Small intestine (tissue), 7 donors: ENCODE measurements at regions not wholly inside any gene's neighbourhood (a gene's known extent, or its start where the extent isn't known, plus 50 kb on each side); places are given as distances from the start of the nearest gene placed in this dataset.

ENCODE experiments used
- DNase-seq, 2 donors: peaks; one replicate each; pipeline versions ENCODE4 v3.0.0 to v3.0.0-alpha.2; 2013
- FAIRE-seq: peaks from 2 replicates; lab custom pipeline; 2012; peaks lifted over from hg19 to GRCh38; lab: Jason Lieb, UNC
- H3K27ac ChIP-seq, 3 donors: one replicate each; pipeline ENCODE4 v1.5.1; 2013; ENCODE audit warnings: low read length in 2 of 3, mild to moderate bottlenecking in 2 of 3, control low read depth in 1 of 3, inconsistent platforms in 1 of 3, low read depth in 1 of 3, moderate library complexity in 1 of 3
- H3K27me3 ChIP-seq, 3 donors: one replicate each; pipeline ENCODE4 v1.6.1; 2013; ENCODE audit warnings: low read length in 3 of 3, inconsistent platforms in 1 of 3; ENCODE audit not compliant: control insufficient read depth in 3 of 3, insufficient read depth in 3 of 3
- H3K36me3 ChIP-seq, 3 donors: one replicate each; pipeline ENCODE4 v1.6.1; 2013; ENCODE audit warnings: low read length in 3 of 3, inconsistent platforms in 1 of 3, low read depth in 1 of 3, mild to moderate bottlenecking in 1 of 3, moderate library complexity in 1 of 3; ENCODE audit not compliant: control insufficient read depth in 3 of 3, insufficient read depth in 2 of 3
- H3K4me1 ChIP-seq, 3 donors: one replicate each; pipeline ENCODE4 v1.6.1; 2013; ENCODE audit warnings: low read length in 2 of 3, inconsistent platforms in 1 of 3, low read depth in 1 of 3, mild to moderate bottlenecking in 1 of 3, moderate library complexity in 1 of 3; ENCODE audit not compliant: control insufficient read depth in 3 of 3, insufficient read depth in 2 of 3
- H3K4me3 ChIP-seq, 3 donors: one replicate each; pipeline ENCODE4 v1.5.1; 2013; ENCODE audit warnings: low read length in 3 of 3, control low read depth in 1 of 3, inconsistent platforms in 1 of 3, low read depth in 1 of 3, mild to moderate bottlenecking in 1 of 3, moderate library complexity in 1 of 3
- H3K9me3 ChIP-seq, 2 donors: one replicate each; pipeline ENCODE4 v1.6.1; 2013; ENCODE audit warnings: low read depth in 1 of 2, low read length in 1 of 2; ENCODE audit not compliant: control insufficient read depth in 2 of 2, insufficient read depth in 1 of 2
- WGBS, 3 donors: extraction: QIAGEN DNeasy Blood & Tissue Kit; methylation state at CpG; one replicate each; pipeline ENCODE4 v1.1.7; 2013; 5-methylcytosine and 5-hydroxymethylcytosine counted together
- donor health status: healthy with polysubstance abuse.
- donor health status: control.
- donor health status: control.
- donor health status: Bipolar disorder and iron deficiency.
- donor health status: healthy.

DNA sequence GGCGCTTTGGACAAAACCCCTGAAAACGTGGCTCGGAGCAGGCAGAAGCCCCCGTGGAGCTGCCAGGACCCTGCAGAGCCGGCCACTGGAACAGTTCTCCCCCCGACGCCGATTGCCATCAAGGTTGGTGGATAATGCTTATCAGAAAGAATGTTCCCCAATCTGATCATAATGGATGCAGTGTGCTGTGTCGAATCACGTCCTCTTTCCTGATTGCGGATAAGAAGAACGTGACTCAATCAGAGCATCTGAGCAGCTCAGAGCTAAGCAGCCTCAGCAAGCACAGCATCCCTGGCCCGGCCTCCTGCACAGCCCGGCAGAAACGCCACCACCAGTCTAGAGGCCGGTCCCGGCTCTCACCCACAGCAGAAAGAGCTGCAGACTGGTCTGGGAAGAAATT lies 488.0 kb downstream of the EIPR1 start:
- WGBS, 3 donors = 84 to 90% (median 89%) methylated on average over 17 of the region's 17 CpGs
- Histone ChIP-seq H3K27me3 (no peaks in the 10 kb centered on the region), H3K4me3 (no peak overlapping the region), H3K27ac (no peak overlapping the region), H3K4me1 (no peaks in the 10 kb centered on the region), H3K36me3 (no peaks in the 10 kb centered on the region), H3K9me3 (no peaks in the 10 kb centered on the region)
- FAIRE-seq = no peak
- no peak for DNase-seq

DNA sequence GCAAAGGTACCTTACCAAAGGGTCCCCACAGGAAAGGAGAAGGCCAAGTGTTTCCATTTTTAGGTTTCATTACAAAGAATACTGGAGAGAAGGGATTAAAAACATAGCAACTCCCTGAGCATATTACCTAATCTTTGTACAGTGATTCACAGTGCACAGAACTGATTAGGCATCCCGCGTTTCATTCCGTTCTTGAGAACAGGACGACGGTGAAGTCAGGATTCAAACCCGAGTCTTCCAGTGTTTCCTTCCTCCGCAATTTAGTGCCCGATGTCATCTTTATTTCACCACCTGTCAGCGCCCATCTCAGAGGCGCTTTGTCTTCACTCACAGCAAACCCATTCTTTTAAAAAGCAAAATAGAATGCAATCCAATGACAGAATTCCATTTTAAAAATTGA lies 488.5 kb downstream of the EIPR1 start:
- FAIRE-seq = no peak
- Histone ChIP-seq H3K4me3 (no peak overlapping the region), H3K4me1 (no peaks in the 10 kb centered on the region), H3K9me3 (no peaks in the 10 kb centered on the region), H3K27me3 (no peaks in the 10 kb centered on the region), H3K27ac (no peak overlapping the region), H3K36me3 (no peaks in the 10 kb centered on the region)
- no peak for DNase-seq
- WGBS, 3 donors = 88 to 89% (median 88%) methylated on average over 10 of the region's 10 CpGs

DNA sequence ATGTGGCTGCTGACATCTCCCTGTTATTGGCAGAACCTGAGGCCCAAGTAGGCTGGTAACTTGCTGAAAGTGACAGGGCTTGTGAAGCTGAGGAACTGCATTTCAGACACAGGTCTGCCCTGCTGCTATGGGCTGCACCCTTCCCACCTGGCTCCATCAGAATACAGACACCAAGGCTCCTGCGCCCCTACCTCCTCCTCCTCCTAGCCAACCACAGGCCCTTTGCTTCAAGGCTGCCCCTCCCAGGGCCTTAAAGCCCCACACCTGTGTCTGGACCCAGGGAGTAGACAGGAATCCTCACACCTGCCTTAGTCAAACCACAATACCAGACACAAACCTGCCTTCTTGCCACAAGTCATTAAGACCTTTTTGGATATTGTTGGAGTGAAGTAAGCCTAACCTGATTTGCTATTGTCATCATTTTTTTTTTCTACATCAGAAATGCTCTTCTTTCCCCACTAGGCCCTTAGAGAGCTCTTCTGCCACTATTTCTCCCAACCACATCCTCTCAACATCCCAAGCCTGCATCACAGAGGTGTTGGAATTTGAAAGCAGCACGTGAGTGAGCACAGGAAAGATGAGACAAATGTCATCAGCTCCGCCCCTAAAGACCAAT lies 489.7 kb downstream of the EIPR1 start:
- WGBS, 3 donors = 76 to 80% (median 77%) methylated on average over 3 of the region's 3 CpGs
- no peaks in the 10 kb centered on the region for H3K27me3 ChIP-seq
- DNase-seq = no peak
- no peak for FAIRE-seq
- no peaks in the 10 kb centered on the region for H3K4me1 ChIP-seq
- no peak overlapping the region for H3K27ac ChIP-seq
- no peak overlapping the region for H3K4me3 ChIP-seq
- H3K36me3 ChIP-seq = no peaks in the 10 kb centered on the region
- H3K9me3 ChIP-seq = peaks cover 0 to 3% of the 10 kb centered on the region in 2 donors

DNA sequence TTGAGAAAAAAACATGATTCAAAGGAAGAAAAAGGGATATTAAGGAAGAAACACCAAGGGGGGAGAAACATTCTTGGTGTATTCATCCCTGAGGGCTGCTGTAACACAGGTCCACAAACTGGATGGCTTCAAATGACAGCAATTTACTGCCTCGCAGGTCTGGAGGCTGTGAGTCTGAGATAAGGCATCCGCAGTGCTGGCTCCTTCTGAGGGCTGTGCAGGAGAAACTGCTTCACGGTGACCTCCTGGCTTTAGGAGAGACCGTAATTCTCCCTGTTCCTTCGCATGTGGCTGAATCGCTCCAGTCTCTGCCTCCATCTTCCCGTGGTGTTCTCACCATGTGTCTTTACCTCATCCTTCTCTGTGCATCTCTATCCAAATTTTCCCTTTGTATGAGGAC lies 490.7 kb downstream of the EIPR1 start:
- 53 to 73% (median 67%) methylated on average over 7 of the region's 7 CpGs for WGBS, 3 donors

DNA sequence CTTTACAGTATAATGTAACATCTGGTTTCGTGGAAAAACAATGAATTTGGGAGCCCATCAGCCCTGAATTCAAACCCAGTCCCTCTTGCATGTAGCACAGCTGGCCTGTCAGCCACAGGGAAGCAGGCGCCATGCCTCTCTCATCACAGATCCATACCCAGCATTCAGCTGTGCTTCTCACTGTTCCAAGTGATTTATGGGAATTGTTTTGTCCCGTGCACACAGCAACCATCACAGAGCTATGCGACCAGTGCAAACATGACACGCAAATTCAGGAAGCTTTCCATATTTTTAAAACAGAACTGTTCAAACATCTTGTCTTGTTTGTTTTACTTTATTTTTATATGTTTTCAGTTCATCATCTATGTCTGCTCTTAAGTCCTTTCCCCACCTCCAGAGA lies 496.1 kb downstream of the EIPR1 start:
- H3K9me3 ChIP-seq = peaks cover 0 to 13% of the 10 kb centered on the region in 2 donors
- WGBS, 3 donors = 59 to 86% (median 78%) methylated on average over 5 of the region's 5 CpGs
- no peak for FAIRE-seq
- no peak overlapping the region for H3K27ac ChIP-seq
- no peaks in the 10 kb centered on the region for H3K4me1 ChIP-seq
- H3K4me3 ChIP-seq = no peak overlapping the region
- DNase-seq = no peak
- no peaks in the 10 kb centered on the region for H3K27me3 ChIP-seq
- no peaks in the 10 kb centered on the region for H3K36me3 ChIP-seq

More for the DNA sequence above, 490.7 kb downstream of the EIPR1 start:
- Histone ChIP-seq H3K4me3 (no peak overlapping the region), H3K27ac (no peak overlapping the region), H3K27me3 (no peaks in the 10 kb centered on the region), H3K4me1 (no peaks in the 10 kb centered on the region), H3K9me3 (peaks cover 0 to 6% of the 10 kb centered on the region in 2 donors), H3K36me3 (no peaks in the 10 kb centered on the region)
- DNase-seq = no peak
- FAIRE-seq = no peak

DNA sequence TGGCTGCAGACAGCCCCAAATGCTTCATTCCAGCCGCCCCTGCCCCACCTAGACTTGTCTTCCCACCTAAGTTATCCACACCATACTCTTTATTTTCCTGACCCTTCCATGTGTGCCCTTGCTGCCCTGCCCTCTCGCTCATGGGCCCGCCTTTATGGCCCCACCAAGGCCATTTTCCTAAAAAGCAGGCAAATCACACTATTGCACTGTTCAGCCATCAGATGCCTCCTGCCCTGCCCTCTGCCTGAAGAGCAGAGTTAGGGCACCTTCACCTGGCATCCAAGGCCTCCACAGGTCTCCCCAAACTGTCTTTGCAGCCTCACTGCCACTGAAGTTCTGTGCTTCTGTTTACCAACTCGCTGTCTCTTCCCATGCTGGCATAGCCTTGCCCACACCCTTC lies 496.7 kb downstream of the EIPR1 start:
- no peaks in the 10 kb centered on the region for H3K27me3 ChIP-seq
- FAIRE-seq = no peak
- H3K27ac ChIP-seq = no peak overlapping the region
- H3K9me3 ChIP-seq = peaks cover 0 to 13% of the 10 kb centered on the region in 2 donors
- H3K36me3 ChIP-seq = no peaks in the 10 kb centered on the region
- DNase-seq = no peak
- no peak overlapping the region for H3K4me3 ChIP-seq
- 79 to 93% (median 84%) methylated on average over 4 of the region's 4 CpGs for WGBS, 3 donors
- H3K4me1 ChIP-seq = no peaks in the 10 kb centered on the region

DNA sequence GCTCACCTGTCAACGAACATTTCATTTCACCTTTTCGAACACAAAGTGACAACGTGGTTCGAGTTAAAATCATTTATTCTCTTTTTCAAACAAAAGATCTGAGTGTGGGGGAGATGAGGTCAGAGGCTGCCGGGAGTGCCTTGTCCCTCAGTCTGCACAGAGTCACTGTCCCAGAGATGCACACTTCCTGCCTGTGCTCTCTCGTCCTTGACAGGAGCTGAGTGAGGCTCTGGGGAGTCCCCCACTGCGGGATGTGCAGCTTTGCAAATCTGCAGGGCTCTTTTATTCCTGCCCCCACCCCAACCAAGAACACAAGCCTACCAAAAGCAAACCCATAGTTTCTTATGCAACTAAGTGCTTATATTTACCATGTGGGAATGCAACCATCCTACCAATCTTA lies 497.8 kb downstream of the EIPR1 start:
- WGBS, 3 donors = 48 to 74% (median 74%) methylated on average over 7 of the region's 7 CpGs
- FAIRE-seq = no peak
- no peaks in the 10 kb centered on the region for H3K4me1 ChIP-seq

DNA sequence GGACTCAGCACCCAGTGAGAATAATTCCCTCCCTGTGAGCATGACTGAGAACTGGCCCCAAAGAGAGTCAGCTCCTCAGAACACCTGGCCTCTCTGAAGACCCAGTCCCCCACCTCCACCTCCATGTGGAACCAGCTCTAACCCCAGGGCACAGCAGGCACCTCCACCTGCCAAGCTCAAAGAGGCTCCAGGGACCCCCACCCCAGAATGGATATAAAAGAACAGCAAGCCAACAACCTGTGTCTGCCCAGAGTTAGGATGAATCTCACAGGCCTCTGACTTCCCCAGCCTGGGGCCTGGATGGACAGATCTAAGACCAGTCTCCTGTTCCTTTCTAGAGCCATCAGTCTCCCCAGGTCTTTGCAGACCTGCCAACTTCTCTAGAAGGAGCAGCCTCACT lies 498.5 kb downstream of the EIPR1 start:
- Histone ChIP-seq H3K4me3 (no peak overlapping the region), H3K27me3 (no peaks in the 10 kb centered on the region), H3K36me3 (no peaks in the 10 kb centered on the region), H3K4me1 (no peaks in the 10 kb centered on the region), H3K27ac (no peak overlapping the region), H3K9me3 (peaks cover 0 to 13% of the 10 kb centered on the region in 2 donors)
- FAIRE-seq (no peak), DNase-seq (no peak)

More for the DNA sequence above, 497.8 kb downstream of the EIPR1 start:
- Histone ChIP-seq H3K27me3 (no peaks in the 10 kb centered on the region), H3K9me3 (peaks cover 0 to 13% of the 10 kb centered on the region in 2 donors), H3K36me3 (no peaks in the 10 kb centered on the region), H3K27ac (no peak overlapping the region), H3K4me3 (no peak overlapping the region)
- DNase-seq = no peak

DNA sequence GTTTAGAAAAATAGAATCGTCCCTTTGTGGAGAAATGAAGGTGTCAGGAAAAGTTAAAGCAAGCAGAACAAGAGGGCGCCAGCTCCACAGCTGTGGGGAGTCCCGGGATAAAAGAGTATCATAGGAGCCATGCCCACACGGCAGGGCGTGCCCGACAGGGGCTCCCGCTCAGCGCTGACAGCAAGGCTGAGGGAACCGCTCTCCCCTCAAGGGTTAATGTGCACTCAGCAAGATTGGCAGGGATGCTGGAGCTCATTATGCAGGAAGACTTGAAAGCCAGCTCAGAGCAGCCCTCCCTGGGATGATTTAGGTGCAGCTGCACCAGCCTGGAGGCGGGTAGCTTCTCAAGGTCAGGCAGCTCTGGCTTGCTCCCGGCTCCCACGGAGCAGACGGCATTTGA lies 500.2 kb downstream of the EIPR1 start:
- DNase-seq (no peak), FAIRE-seq (no peak)
- no peaks in the 10 kb centered on the region for H3K4me1 ChIP-seq
- WGBS, 3 donors = 77 to 87% (median 87%) methylated on average over 13 of the region's 13 CpGs
- no peaks in the 10 kb centered on the region for H3K27me3 ChIP-seq
- H3K4me3 ChIP-seq = no peak overlapping the region
- no peak overlapping the region for H3K27ac ChIP-seq
- no peaks in the 10 kb centered on the region for H3K36me3 ChIP-seq
- peaks cover 0 to 9% of the 10 kb centered on the region in 2 donors for H3K9me3 ChIP-seq
